HG03460 (cell line): ENCODE measurements at regions not wholly inside any gene's neighbourhood (a gene's known extent, or its start where the extent isn't known, plus 50 kb on each side); places are given as distances from the start of the nearest gene placed in this dataset.
A peak's percentile ranks its signal among the peaks of the same experiment; 100 is the strongest.
"Not testable (repeated sequence)": the region's sequence is repeated elsewhere in the genome, so short reads cannot be mapped to it uniquely, and the experiment has no call there.

ENCODE experiments used
- ATAC-seq: cut with Tn5 transposase; IDR thresholded peaks from one replicate; pipeline ENCODE4 v1.9.1; 2021; ENCODE audit not compliant: unreplicated experiment

GRCh38 chr11:116324077-116324476 lies 448.7 kb downstream of the BUD13 start:
- not testable (repeated sequence) for ATAC-seq

- ATAC-seq: no peak
These were observed 455.6 kb downstream of the BUD13 start for GRCh38 chr11:116317212-116317611.

- ATAC-seq: no peak
These were observed 458.8 kb downstream of the BUD13 start for GRCh38 chr11:116314006-116314405.

- no peak for ATAC-seq
These were observed 460.0 kb downstream of the BUD13 start for GRCh38 chr11:116312570-116313391.

- no peak for ATAC-seq
These were observed 461.6 kb downstream of the BUD13 start for GRCh38 chr11:116311206-116311605.

GRCh38 chr11:116310698-116311097 lies 462.1 kb downstream of the BUD13 start:
- ATAC-seq: no peak

- ATAC-seq: no peak
These were observed 462.6 kb downstream of the BUD13 start for GRCh38 chr11:116310226-116310625.

GRCh38 chr11:116309446-116309845 lies 463.3 kb downstream of the BUD13 start:
- ATAC-seq: no peak

- no peak for ATAC-seq
These were observed 470.0 kb downstream of the BUD13 start for GRCh38 chr11:116302756-116303155.

GRCh38 chr11:116301141-116301540 lies 471.6 kb downstream of the BUD13 start:
- ATAC-seq: no peak

GRCh38 chr11:116300232-116300631 lies 472.6 kb downstream of the BUD13 start:
- no peak for ATAC-seq

- no peak for ATAC-seq
These were observed 478.2 kb downstream of the BUD13 start for GRCh38 chr11:116294630-116295029.

- no peak for ATAC-seq
These were observed 484.9 kb downstream of the BUD13 start for GRCh38 chr11:116287866-116288265.

- ATAC-seq: no peak
These were observed 487.8 kb downstream of the BUD13 start for GRCh38 chr11:116285026-116285425.

GRCh38 chr11:116283300-116283699 lies 489.5 kb downstream of the BUD13 start:
- ATAC-seq: no peak

- ATAC-seq: no peak
These were observed 490.3 kb downstream of the BUD13 start for GRCh38 chr11:116282481-116282880.

GRCh38 chr11:116281173-116282160 lies 491.3 kb downstream of the BUD13 start:
- ATAC-seq: no peak

GRCh38 chr11:116279511-116279910 lies 493.3 kb downstream of the BUD13 start:
- ATAC-seq: no peak

GRCh38 chr11:116278076-116278475 lies 494.7 kb downstream of the BUD13 start:
- ATAC-seq: no peak

GRCh38 chr11:116276051-116277044 lies 496.4 kb downstream of the BUD13 start:
- peak; percentile 87 for ATAC-seq

GRCh38 chr11:116275635-116276034 lies 497.2 kb downstream of the BUD13 start:
- ATAC-seq: no peak
